ENCODE measurements at regions not wholly inside any gene's neighbourhood (a gene's known extent, or its start where the extent isn't known, plus 50 kb on each side); places are given as distances from the start of the nearest gene placed in this dataset.
"Not testable (repeated sequence)": the region's sequence is repeated elsewhere in the genome, so short reads cannot be mapped to it uniquely, and the experiment has no call there.

DNA sequence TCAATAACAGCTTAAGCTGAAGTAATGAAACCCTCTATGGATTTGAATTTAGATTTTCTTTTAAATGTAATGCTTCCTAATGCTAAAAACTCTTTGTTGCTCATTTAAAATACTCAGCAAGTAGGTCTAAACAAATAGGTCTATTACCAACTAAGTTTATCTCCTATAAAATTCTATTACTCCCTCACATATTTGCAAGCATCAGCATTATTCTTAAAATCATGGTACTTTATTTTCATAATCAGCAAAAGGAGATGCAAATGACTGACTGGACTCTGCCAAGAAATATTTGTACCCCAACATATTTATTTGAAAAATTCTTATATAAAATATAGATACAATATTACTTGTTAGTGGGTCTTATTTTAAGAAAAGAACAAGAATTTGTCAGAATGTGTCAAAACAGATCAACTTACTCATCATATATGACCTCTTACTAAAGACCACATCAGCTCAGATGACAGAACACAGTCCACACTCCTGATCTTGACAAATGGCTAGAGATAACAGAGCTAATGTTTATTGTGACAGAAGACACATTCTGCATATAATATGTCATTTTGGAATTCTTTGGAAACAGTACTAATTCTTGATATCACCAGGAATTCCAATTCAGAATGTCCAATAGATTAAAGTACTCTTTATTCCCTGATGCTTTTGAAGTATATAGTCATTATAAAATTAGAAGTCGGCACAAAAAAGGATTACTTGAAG, 704.6 kb upstream of the PCDH9 start:
- TF ChIP-seq SPI1 (IDR thresholded peaks at IDR 0.05; ENCODE audit: low read depth, low read length) (no peak), POU2F2 (IDR thresholded peaks at IDR 0.05; ENCODE audit: low read depth, low read length) (no peak), POLR2A (IDR thresholded peaks at IDR 0.05; ENCODE audit: low read depth, low read length) (no peak), TAF1 (IDR thresholded peaks at IDR 0.05; ENCODE audit: low read depth, low read length) (no peak), POLR2AphosphoS5 (IDR thresholded peaks at IDR 0.05; ENCODE audit: low read depth, low read length) (no peak), PAX5 (IDR thresholded peaks at IDR 0.05; ENCODE audit: insufficient read depth, low read length, severe bottlenecking) (no peak)
- DNase-seq (ENCODE audit: insufficient read length, low spot score) (no peak), FAIRE-seq (no peak)

DNA sequence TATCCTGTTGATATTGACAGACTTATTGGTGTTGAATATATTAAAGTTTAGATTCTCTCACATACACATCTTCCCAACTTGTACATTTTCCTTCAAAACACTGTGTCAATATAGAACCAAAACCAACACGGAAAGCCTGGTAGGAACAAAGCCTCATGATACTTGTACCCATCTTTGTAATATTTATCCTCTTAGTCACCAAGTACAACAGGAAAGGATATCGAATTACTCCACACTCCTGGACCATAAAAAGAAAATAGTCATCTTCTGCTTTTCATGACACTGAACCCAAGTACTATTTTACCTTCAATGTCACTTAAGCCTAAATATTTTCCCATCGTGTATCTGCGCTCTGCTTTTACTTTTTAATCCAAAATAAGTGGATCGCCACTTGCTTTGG, 702.9 kb upstream of the PCDH9 start:
- FAIRE-seq (no peak), DNase-seq (ENCODE audit: insufficient read length, low spot score) (no peak)
- TF ChIP-seq POU2F2 (IDR thresholded peaks at IDR 0.05; ENCODE audit: low read depth, low read length) (no peak), PAX5 (IDR thresholded peaks at IDR 0.05; ENCODE audit: insufficient read depth, low read length, severe bottlenecking) (no peak), TAF1 (IDR thresholded peaks at IDR 0.05; ENCODE audit: low read depth, low read length) (no peak), POLR2A (IDR thresholded peaks at IDR 0.05; ENCODE audit: low read depth, low read length) (no peak), SPI1 (IDR thresholded peaks at IDR 0.05; ENCODE audit: low read depth, low read length) (no peak), POLR2AphosphoS5 (IDR thresholded peaks at IDR 0.05; ENCODE audit: low read depth, low read length) (no peak)

- no peak for DNase-seq (ENCODE audit: insufficient read length, low spot score)
- no peak for FAIRE-seq
- no peak for TF ChIP-seq POU2F2 (IDR thresholded peaks at IDR 0.05; ENCODE audit: low read depth, low read length)
- no peak for TF ChIP-seq POLR2AphosphoS5 (IDR thresholded peaks at IDR 0.05; ENCODE audit: low read depth, low read length)
- TF ChIP-seq TAF1 (IDR thresholded peaks at IDR 0.05; ENCODE audit: low read depth, low read length) = no peak
- TF ChIP-seq POLR2A (IDR thresholded peaks at IDR 0.05; ENCODE audit: low read depth, low read length) = no peak
- TF ChIP-seq SPI1 (IDR thresholded peaks at IDR 0.05; ENCODE audit: low read depth, low read length) = no peak
- TF ChIP-seq PAX5 (IDR thresholded peaks at IDR 0.05; ENCODE audit: insufficient read depth, low read length, severe bottlenecking) = no peak
Measured at GRCh38 chr13:67917291-67917987, 687.3 kb upstream of the PCDH9 start.

- no peak for FAIRE-seq
- no peak for TF ChIP-seq POU2F2 (IDR thresholded peaks at IDR 0.05; ENCODE audit: low read depth, low read length)
- no peak for TF ChIP-seq TAF1 (IDR thresholded peaks at IDR 0.05; ENCODE audit: low read depth, low read length)
- no peak for TF ChIP-seq POLR2A (IDR thresholded peaks at IDR 0.05; ENCODE audit: low read depth, low read length)
- TF ChIP-seq PAX5 (IDR thresholded peaks at IDR 0.05; ENCODE audit: insufficient read depth, low read length, severe bottlenecking) = no peak
- no peak for TF ChIP-seq POLR2AphosphoS5 (IDR thresholded peaks at IDR 0.05; ENCODE audit: low read depth, low read length)
- TF ChIP-seq SPI1 (IDR thresholded peaks at IDR 0.05; ENCODE audit: low read depth, low read length) = no peak
- no peak for DNase-seq (ENCODE audit: insufficient read length, low spot score)
Measured at GRCh38 chr13:67916650-67917049, 686.5 kb upstream of the PCDH9 start.

DNA sequence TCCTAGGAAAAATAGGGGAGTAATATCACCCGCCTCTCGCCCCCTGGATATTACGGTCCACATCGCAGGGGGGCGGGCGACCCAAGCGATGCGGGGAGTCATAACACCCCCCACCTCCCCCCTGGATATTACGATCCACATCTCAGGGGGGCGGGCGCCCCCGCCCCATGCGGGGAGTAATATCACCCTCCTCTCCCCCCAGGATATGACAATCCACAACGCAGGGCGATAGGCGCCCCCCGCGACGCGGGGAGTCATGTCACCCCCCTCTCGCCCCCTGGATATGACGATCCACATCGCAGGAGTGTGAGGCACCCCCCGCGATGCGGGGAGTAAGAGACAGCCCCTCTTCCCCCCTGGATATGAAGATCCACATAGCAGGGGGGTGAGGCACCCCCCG, 684.4 kb upstream of the PCDH9 start:
- no peak for DNase-seq (ENCODE audit: insufficient read length, low spot score)
- no peak for FAIRE-seq
- TF ChIP-seq PAX5 (IDR thresholded peaks at IDR 0.05; ENCODE audit: insufficient read depth, low read length, severe bottlenecking) = no peak
- no peak for TF ChIP-seq TAF1 (IDR thresholded peaks at IDR 0.05; ENCODE audit: low read depth, low read length)
- TF ChIP-seq POU2F2 (IDR thresholded peaks at IDR 0.05; ENCODE audit: low read depth, low read length) = no peak
- TF ChIP-seq POLR2A (IDR thresholded peaks at IDR 0.05; ENCODE audit: low read depth, low read length) = no peak
- TF ChIP-seq POLR2AphosphoS5 (IDR thresholded peaks at IDR 0.05; ENCODE audit: low read depth, low read length) = no peak
- no peak for TF ChIP-seq SPI1 (IDR thresholded peaks at IDR 0.05; ENCODE audit: low read depth, low read length)

DNA sequence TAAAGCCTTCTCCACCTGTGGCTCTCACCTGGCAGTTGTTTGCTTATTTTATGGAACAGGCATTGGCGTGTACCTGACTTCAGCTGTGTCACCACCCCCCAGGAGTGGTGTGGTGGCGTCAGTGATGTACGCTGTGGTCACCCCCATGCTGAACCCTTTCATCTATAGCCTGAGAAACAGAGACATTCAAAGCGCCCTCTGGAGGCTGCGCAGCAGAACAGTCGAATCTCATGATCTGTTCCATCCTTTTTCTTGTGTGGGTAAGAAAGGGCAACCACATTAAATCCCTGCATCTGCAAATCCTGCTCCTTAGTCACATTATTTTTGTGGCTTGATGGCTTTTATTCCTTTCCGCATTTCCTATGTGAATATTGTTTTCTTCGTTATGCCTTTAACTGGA, 672.8 kb upstream of the PCDH9 start:
- DNase-seq (ENCODE audit: insufficient read length, low spot score); FAIRE-seq: not testable (repeated sequence)

DNA sequence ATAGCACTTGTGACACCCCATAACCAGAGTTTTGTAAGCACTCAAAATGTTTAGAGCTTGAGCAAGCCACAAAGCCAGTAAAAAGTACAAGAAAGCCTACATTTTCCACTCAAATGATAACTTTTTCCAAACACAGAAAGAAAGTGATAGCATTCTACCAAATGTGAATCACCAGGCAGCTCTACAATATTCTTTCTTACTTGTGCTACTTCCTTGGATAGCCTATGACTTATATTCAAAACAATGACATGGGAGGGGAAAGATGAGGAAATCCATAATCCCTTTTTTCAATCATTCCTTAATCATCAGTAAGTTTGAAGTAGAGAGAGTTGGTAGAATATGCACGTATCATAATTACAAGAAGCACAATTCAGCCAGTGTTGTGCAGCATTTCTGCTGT, 650.8 kb upstream of the PCDH9 start:
- no peak for TF ChIP-seq PAX5 (IDR thresholded peaks at IDR 0.05; ENCODE audit: insufficient read depth, low read length, severe bottlenecking)
- TF ChIP-seq POU2F2 (IDR thresholded peaks at IDR 0.05; ENCODE audit: low read depth, low read length) = no peak
- TF ChIP-seq TAF1 (IDR thresholded peaks at IDR 0.05; ENCODE audit: low read depth, low read length) = no peak
- no peak for TF ChIP-seq POLR2AphosphoS5 (IDR thresholded peaks at IDR 0.05; ENCODE audit: low read depth, low read length)
- TF ChIP-seq SPI1 (IDR thresholded peaks at IDR 0.05; ENCODE audit: low read depth, low read length) = no peak
- TF ChIP-seq POLR2A (IDR thresholded peaks at IDR 0.05; ENCODE audit: low read depth, low read length) = no peak
- DNase-seq (ENCODE audit: insufficient read length, low spot score) (no peak), FAIRE-seq (no peak)

- FAIRE-seq (no peak), DNase-seq (ENCODE audit: insufficient read length, low spot score) (no peak)
- TF ChIP-seq POLR2AphosphoS5 (IDR thresholded peaks at IDR 0.05; ENCODE audit: low read depth, low read length) (no peak), SPI1 (IDR thresholded peaks at IDR 0.05; ENCODE audit: low read depth, low read length) (no peak), PAX5 (IDR thresholded peaks at IDR 0.05; ENCODE audit: insufficient read depth, low read length, severe bottlenecking) (no peak), POU2F2 (IDR thresholded peaks at IDR 0.05; ENCODE audit: low read depth, low read length) (no peak), POLR2A (IDR thresholded peaks at IDR 0.05; ENCODE audit: low read depth, low read length) (no peak), TAF1 (IDR thresholded peaks at IDR 0.05; ENCODE audit: low read depth, low read length) (no peak)
Measured at GRCh38 chr13:67878376-67878775, 648.2 kb upstream of the PCDH9 start.

DNA sequence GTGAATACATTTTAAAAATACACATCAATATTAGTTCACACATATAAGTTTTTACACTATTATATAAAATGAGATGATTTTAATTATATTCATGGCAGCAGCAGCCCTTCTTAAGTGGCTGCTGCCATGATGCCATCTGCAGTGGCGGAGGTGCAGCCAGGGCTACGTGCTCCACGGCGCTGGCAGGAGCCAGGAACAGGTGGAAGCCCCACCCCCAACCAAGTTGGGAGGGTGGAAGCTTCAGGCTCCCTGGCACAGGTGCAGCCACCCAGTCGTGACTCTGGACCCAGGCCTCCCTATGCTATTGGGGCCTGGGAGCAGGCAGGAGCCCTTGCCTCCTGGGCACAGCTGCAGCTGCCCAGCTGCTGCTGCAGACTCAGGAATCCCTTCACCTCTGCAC, 646.9 kb upstream of the PCDH9 start:
- TF ChIP-seq POU2F2 (IDR thresholded peaks at IDR 0.05; ENCODE audit: low read depth, low read length) = no peak
- no peak for DNase-seq (ENCODE audit: insufficient read length, low spot score)
- no peak for FAIRE-seq

DNA sequence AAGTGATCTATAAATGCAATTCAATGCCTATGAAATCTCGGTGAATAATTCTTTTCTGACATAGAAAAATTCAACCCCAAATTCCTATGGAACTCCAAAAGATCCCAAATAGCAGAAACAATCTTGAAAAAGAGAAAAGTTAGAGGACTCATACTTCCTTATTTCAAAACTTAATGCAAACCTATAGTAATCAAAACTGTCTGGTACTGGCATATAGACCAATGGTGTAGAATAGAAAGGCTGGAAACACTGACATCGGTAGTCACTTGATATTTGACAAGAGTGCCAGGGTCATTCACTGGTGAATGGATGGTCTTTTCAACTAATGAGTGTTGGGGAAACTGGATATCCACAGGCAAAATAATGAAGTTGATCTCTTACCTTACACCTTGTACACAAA, 637.1 kb upstream of the PCDH9 start:
- TF ChIP-seq SPI1 (IDR thresholded peaks at IDR 0.05; ENCODE audit: low read depth, low read length) (no peak), POLR2A (IDR thresholded peaks at IDR 0.05; ENCODE audit: low read depth, low read length) (no peak), POLR2AphosphoS5 (IDR thresholded peaks at IDR 0.05; ENCODE audit: low read depth, low read length) (no peak), POU2F2 (IDR thresholded peaks at IDR 0.05; ENCODE audit: low read depth, low read length) (no peak), TAF1 (IDR thresholded peaks at IDR 0.05; ENCODE audit: low read depth, low read length) (no peak), PAX5 (IDR thresholded peaks at IDR 0.05; ENCODE audit: insufficient read depth, low read length, severe bottlenecking) (no peak)
- DNase-seq (ENCODE audit: insufficient read length, low spot score) = no peak
- no peak for FAIRE-seq
